Central memory CD8-positive, alpha-beta T cell (primary cell): ENCODE measurements at regions not wholly inside any gene's neighbourhood (a gene's known extent, or its start where the extent isn't known, plus 50 kb on each side); places are given as distances from the start of the nearest gene placed in this dataset.

Experiments
- ATAC-seq: fragments of 150-1000 bp; cut with Tn5 transposase; replicated peaks from 2 replicates; pipeline ENCODE4 v1.10.0; 2022; ENCODE audit warnings: mild to moderate bottlenecking, moderate FRiP score, moderate number of reproducible peaks; ENCODE audit not compliant: poor library complexity, severe bottlenecking; ENCODE audit errors: extremely low read depth
- DNase-seq, 2 donors: peaks; one replicate each; pipeline ENCODE4 v3.0.0; 2021; ENCODE audit warnings: low spot score in 2 of 2
- H3K27ac Mint-ChIP-seq: one replicate; pipeline ENCODE4 v1.8.0; 2022; ENCODE audit warnings: low read depth, mild to moderate bottlenecking, moderate library complexity, mixed read lengths
- H3K27me3 Mint-ChIP-seq: one replicate; pipeline ENCODE4 v1.8.0; 2022; ENCODE audit warnings: mixed read lengths
- H3K36me3 Mint-ChIP-seq: one replicate; pipeline ENCODE4 v1.8.0; 2022; ENCODE audit warnings: mild to moderate bottlenecking, moderate library complexity, mixed read lengths; ENCODE audit not compliant: insufficient read depth
- H3K4me1 Mint-ChIP-seq: one replicate; pipeline ENCODE4 v1.8.0; 2022; ENCODE audit warnings: mixed read lengths
- H3K4me3 Mint-ChIP-seq: one replicate; pipeline ENCODE4 v1.8.0; 2022; ENCODE audit warnings: mild to moderate bottlenecking, moderate library complexity, mixed read lengths
- H3K9me3 Mint-ChIP-seq: one replicate; pipeline ENCODE4 v1.8.0; 2022; ENCODE audit warnings: mixed read lengths

DNA sequence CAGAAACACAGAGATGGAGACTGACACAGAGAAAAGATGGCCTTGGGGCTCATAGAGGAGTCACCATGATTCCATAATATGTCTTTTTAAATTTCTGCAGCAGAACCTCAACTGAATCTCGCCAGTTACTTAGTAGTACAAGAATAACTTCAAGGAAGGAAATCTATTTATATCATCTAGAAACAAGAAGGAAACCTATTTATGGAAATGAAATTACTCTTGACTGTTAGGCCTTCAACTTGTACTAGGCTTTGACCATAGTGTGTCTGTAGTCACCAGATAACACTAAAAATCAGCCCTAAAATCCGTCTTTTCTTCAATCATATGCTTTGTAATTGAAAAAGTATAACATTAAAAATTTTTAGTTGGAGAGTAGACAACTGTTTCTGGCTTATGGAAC, 740.4 kb downstream of the TRIML1 start:
- Mint-ChIP-seq H3K27ac (no peak overlapping the region), H3K9me3 (peaks cover 15% of the 10 kb centered on the region), H3K27me3 (no peaks in the 10 kb centered on the region), H3K4me3 (no peak overlapping the region), H3K4me1 (no peaks in the 10 kb centered on the region), H3K36me3 (no peaks in the 10 kb centered on the region)
- ATAC-seq (no peak), DNase-seq (no peak)

DNA sequence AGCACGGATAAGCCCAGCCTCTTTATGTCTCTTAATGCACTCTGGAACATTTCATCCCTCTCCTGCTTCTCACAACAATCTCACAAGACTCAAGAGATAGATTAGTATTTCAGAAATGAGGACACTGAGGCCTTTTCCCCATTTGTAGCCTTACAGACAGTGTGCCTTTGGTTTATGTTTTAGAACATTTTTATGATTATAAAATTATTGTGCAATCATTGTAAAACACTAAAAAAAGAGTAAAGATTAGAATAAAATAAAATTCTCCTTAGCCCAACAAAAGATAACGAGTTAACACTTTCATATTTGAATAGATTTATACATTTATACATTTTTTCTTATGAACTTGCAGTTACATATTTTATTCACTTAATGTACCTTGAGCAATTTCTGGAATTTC, 748.7 kb downstream of the TRIML1 start:
- H3K4me3 Mint-ChIP-seq, result no peak overlapping the region

DNA sequence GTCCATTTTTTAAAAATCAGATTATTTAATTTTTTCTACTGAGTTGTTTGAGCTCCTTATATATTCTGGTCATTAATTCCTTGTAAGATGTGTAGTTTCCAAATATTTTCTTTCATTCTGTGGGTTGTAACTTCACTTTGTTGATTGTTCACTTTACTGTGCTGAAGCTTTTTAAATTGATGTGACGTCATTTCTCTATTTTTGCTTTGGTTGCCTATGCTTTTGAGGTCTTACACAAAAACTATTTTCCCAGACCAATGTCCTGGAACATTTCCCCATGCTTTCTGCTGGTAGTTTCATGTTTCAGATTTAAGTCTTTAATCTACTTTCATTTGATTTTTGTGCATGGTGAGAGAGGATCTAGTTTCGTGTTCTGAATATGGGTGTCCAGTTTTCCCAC, 753.6 kb downstream of the TRIML1 start:
- Mint-ChIP-seq H3K4me1 (no peaks in the 10 kb centered on the region), H3K27ac (no peak overlapping the region), H3K36me3 (no peaks in the 10 kb centered on the region), H3K27me3 (no peaks in the 10 kb centered on the region), H3K4me3 (no peak overlapping the region), H3K9me3 (peaks cover 10% of the 10 kb centered on the region)
- ATAC-seq (no peak), DNase-seq (no peak)

More for the DNA sequence above, 748.7 kb downstream of the TRIML1 start:
- no peak for ATAC-seq
- H3K36me3 Mint-ChIP-seq, result no peaks in the 10 kb centered on the region
- no peak for DNase-seq
- no peaks in the 10 kb centered on the region for H3K4me1 Mint-ChIP-seq
- no peaks in the 10 kb centered on the region for H3K27me3 Mint-ChIP-seq
- H3K9me3 Mint-ChIP-seq, result peaks cover 15% of the 10 kb centered on the region
- no peak overlapping the region for H3K27ac Mint-ChIP-seq

DNA sequence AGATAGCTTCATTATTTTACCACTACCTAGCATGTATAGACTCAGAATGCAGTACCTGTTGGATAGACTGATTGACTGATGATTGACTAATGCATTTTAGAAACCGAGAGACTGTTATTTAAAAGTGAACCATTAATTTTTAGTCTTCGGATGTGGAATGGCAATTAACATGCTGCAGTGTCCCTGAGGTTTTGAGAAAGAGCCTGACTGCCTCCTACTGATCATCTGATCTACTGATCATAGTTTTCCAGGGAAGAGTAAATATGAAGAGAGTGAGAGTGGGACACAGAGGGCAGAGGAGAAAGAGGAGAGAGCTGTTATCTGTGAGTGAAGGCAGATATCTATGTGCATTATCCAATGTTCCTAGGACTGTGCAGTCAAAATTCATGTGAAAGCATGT, 764.7 kb downstream of the TRIML1 start:
- DNase-seq (no peak), ATAC-seq (no peak)
- H3K4me1 Mint-ChIP-seq, result no peaks in the 10 kb centered on the region
- H3K9me3 Mint-ChIP-seq, result peaks cover 20% of the 10 kb centered on the region
- no peak overlapping the region for H3K4me3 Mint-ChIP-seq
- no peak overlapping the region for H3K27ac Mint-ChIP-seq
- H3K27me3 Mint-ChIP-seq, result no peaks in the 10 kb centered on the region
- H3K36me3 Mint-ChIP-seq, result no peaks in the 10 kb centered on the region

- no peaks in the 10 kb centered on the region for H3K36me3 Mint-ChIP-seq
- ATAC-seq (no peak), DNase-seq (no peak)
- H3K27ac Mint-ChIP-seq, result no peak overlapping the region
- peaks cover 19% of the 10 kb centered on the region for H3K9me3 Mint-ChIP-seq
- H3K4me3 Mint-ChIP-seq, result no peak overlapping the region
- no peaks in the 10 kb centered on the region for H3K4me1 Mint-ChIP-seq
- no peaks in the 10 kb centered on the region for H3K27me3 Mint-ChIP-seq
These were observed 765.4 kb downstream of the TRIML1 start for GRCh38 chr4:188904617-188905016.

GRCh38 chr4:188905248-188905647, 766.0 kb downstream of the TRIML1 start:
- no peaks in the 10 kb centered on the region for H3K36me3 Mint-ChIP-seq
- no peak for ATAC-seq

GRCh38 chr4:188911199-188911598, 772.0 kb downstream of the TRIML1 start:
- Mint-ChIP-seq H3K4me1 (no peaks in the 10 kb centered on the region), H3K27ac (no peak overlapping the region), H3K4me3 (no peak overlapping the region), H3K27me3 (no peaks in the 10 kb centered on the region), H3K36me3 (no peaks in the 10 kb centered on the region), H3K9me3 (peaks cover 7% of the 10 kb centered on the region)
- no peak for DNase-seq
- ATAC-seq, result no peak

More at GRCh38 chr4:188905248-188905647, 766.0 kb downstream of the TRIML1 start:
- H3K4me1 Mint-ChIP-seq, result no peaks in the 10 kb centered on the region
- no peak overlapping the region for H3K27ac Mint-ChIP-seq
- H3K27me3 Mint-ChIP-seq, result no peaks in the 10 kb centered on the region
- no peak for DNase-seq
- no peak overlapping the region for H3K4me3 Mint-ChIP-seq
- H3K9me3 Mint-ChIP-seq, result peaks cover 12% of the 10 kb centered on the region

DNA sequence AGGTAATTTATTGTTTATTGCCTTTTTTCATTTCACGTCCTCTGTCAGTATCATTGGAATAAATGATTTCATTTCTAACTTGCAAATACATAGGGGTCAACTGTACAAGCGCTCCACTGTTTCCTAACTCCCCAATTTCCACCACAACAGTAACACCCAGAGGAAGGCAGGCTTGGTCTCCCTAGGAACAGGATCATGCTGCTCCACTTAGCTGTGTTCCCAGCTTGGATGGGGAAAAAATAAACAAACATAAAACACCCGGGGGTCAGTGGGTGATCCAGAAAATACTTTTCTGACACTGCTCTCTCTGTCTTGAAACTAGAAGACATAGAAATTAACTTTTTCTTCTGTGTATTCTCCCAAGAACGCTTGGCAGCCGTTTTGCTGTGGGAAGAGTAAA, 772.5 kb downstream of the TRIML1 start:
- no peaks in the 10 kb centered on the region for H3K4me1 Mint-ChIP-seq
- no peak overlapping the region for H3K27ac Mint-ChIP-seq
- ATAC-seq (no peak), DNase-seq (no peak)
- no peaks in the 10 kb centered on the region for H3K36me3 Mint-ChIP-seq
- H3K9me3 Mint-ChIP-seq, result peaks cover 7% of the 10 kb centered on the region
- no peaks in the 10 kb centered on the region for H3K27me3 Mint-ChIP-seq
- no peak overlapping the region for H3K4me3 Mint-ChIP-seq

DNA sequence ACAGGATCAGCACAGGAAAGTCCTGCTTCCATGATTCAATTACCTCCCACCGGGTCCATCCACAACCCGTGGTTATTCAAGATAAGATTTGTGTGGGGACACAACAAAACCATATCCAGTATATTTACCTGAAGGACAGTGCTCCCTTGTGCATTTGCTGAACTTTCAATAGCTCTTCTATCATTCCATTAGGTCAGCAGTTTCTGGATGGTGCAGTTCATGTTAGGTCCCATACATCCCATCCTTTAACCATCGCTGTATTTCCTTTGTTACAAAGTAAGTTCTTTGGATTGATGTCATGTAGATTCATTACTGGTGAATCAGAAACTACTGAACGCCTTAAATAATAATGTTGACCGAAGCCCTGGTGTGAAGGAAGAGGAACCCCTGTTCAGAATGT, 775.9 kb downstream of the TRIML1 start:
- Mint-ChIP-seq H3K4me3 (no peak overlapping the region), H3K27ac (no peak overlapping the region), H3K9me3 (peaks cover 15% of the 10 kb centered on the region), H3K36me3 (no peaks in the 10 kb centered on the region), H3K4me1 (no peaks in the 10 kb centered on the region), H3K27me3 (no peaks in the 10 kb centered on the region)
- ATAC-seq (no peak), DNase-seq (no peak)

DNA sequence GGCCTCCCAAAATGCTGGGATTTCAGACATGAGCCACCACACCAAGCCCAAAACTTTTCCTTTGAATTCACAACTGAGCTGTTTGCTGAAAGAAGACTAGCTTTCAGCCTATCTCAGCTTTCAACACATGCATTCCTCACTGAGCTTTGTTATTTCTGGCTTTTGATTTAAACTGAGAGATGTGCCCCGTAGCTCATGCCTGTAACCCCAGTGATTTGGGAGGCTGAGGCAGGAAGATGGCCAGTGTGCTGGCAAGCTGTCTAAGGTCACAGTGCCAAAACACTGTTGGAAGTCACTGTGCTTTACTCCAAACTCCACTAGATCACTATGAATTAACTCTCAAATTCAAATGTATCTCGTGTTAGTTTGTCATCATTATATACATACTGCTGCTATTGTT, 779.5 kb downstream of the TRIML1 start:
- Mint-ChIP-seq H3K27me3 (no peaks in the 10 kb centered on the region), H3K27ac (no peak overlapping the region), H3K9me3 (peaks cover 23% of the 10 kb centered on the region), H3K4me1 (no peaks in the 10 kb centered on the region), H3K36me3 (no peaks in the 10 kb centered on the region), H3K4me3 (no peak overlapping the region)
- ATAC-seq (no peak), DNase-seq (no peak)

GRCh38 chr4:188930822-188931221, 791.6 kb downstream of the TRIML1 start:
- DNase-seq (no peak), ATAC-seq (no peak)
- Mint-ChIP-seq H3K4me3 (no peak overlapping the region), H3K27ac (no peak overlapping the region), H3K4me1 (no peaks in the 10 kb centered on the region), H3K27me3 (no peaks in the 10 kb centered on the region), H3K36me3 (no peaks in the 10 kb centered on the region), H3K9me3 (peaks cover 16% of the 10 kb centered on the region)

GRCh38 chr4:188934320-188934962, 795.2 kb downstream of the TRIML1 start:
- Mint-ChIP-seq H3K4me1 (no peaks in the 10 kb centered on the region), H3K4me3 (no peak overlapping the region), H3K9me3 (peaks cover 6% of the 10 kb centered on the region), H3K27ac (no peak overlapping the region), H3K27me3 (no peaks in the 10 kb centered on the region), H3K36me3 (no peaks in the 10 kb centered on the region)
- DNase-seq (no peak), ATAC-seq (no peak)

DNA sequence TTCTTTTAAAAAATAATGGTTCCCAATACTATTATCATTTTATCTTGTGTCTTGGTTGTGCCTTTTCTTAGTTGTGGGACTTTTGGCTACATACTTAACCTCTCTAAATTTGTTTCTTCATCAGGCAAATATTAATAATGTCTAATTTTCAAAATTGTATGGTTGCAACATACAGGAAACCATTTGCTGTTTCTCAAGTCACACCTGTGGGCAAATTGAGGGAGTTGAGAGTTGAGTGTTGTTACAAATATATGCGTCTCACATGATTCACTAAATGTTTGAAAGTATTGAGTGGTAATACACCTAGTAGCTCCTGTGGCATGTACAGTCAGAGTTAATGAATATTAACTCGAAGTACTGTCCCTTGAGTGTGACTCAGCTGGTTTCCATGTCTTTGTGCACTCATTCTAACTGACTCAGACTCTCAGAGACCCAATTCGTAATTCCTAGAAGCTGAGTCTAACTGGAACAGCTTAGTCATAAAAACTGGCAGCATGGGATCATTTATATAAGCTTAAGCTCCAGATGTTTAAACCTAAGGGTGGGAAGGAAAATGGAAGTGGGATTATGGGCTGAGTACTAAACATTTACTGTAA, 802.4 kb downstream of the TRIML1 start:
- no peaks in the 10 kb centered on the region for H3K4me1 Mint-ChIP-seq
- peaks cover 6% of the 10 kb centered on the region for H3K9me3 Mint-ChIP-seq
- ATAC-seq, result no peak
- no peak overlapping the region for H3K4me3 Mint-ChIP-seq
- H3K27ac Mint-ChIP-seq, result no peak overlapping the region
- H3K27me3 Mint-ChIP-seq, result no peaks in the 10 kb centered on the region
- no peaks in the 10 kb centered on the region for H3K36me3 Mint-ChIP-seq
- no peak for DNase-seq
